Neural cell (in vitro differentiated cells): ENCODE measurements at regions not wholly inside any gene's neighbourhood (a gene's known extent, or its start where the extent isn't known, plus 50 kb on each side); places are given as distances from the start of the nearest gene placed in this dataset.

Experiments
- H2AFZ ChIP-seq: fragments of 200-600, 300-800 bp; sonication (generic), shearing (Covaris generic); 2 replicates; pipeline ENCODE4 v1.6.0; 2014; ENCODE audit warnings: low read depth, mild to moderate bottlenecking, antibody characterized with exemption, low read length, moderate library complexity
- H3F3A ChIP-seq: fragments of 200-600 bp; shearing (Covaris generic); 2 replicates; pipeline ENCODE4 v1.6.1; 2016; ENCODE audit warnings: mild to moderate bottlenecking, moderate library complexity, mixed read lengths, antibody characterized with exemption, low read length; ENCODE audit not compliant: insufficient read depth, poor library complexity, severe bottlenecking
- H3K27ac ChIP-seq: fragments of 200-600, 300-800 bp; sonication (generic), shearing (Covaris generic); 2 replicates; pipeline ENCODE4 v1.5.1; 2014; ENCODE audit warnings: mild to moderate bottlenecking, low read length, moderate library complexity
- H3K27me3 ChIP-seq: fragments of 300-800, 200-600 bp; sonication (generic), shearing (Covaris generic); 2 replicates; pipeline ENCODE4 v1.6.0; 2014; ENCODE audit warnings: mild to moderate bottlenecking, low read depth, low read length, moderate library complexity; ENCODE audit not compliant: insufficient read depth
- H3K36me3 ChIP-seq: fragments of 300-800, 200-600 bp; sonication (generic), shearing (Covaris generic); 2 replicates; pipeline ENCODE4 v1.5.1; 2014; ENCODE audit warnings: mild to moderate bottlenecking, antibody characterized with exemption, low read length, moderate library complexity; ENCODE audit not compliant: insufficient read depth
- H3K4me2 ChIP-seq: fragments of 300-800, 200-600 bp; sonication (generic), shearing (Covaris generic); 2 replicates; pipeline ENCODE4 v1.6.0; 2014; ENCODE audit warnings: mild to moderate bottlenecking, low read length
- H3K4me3 ChIP-seq: fragments of 300-800, 200-600 bp; sonication (generic), shearing (Covaris generic); 2 replicates; pipeline ENCODE4 v1.5.1; 2014; ENCODE audit warnings: mild to moderate bottlenecking, low read length, moderate library complexity
- H3K79me2 ChIP-seq: fragments of 200-600 bp; shearing (Covaris generic); replicated peaks from 2 replicates; pipeline ENCODE4 v1.6.0; 2014; ENCODE audit warnings: mild to moderate bottlenecking, low read length, moderate library complexity; ENCODE audit not compliant: insufficient read depth
- H3K9ac ChIP-seq: fragments of 300-800, 200-600 bp; sonication (generic), shearing (Covaris generic); 2 replicates; pipeline ENCODE4 v1.6.1; 2016; ENCODE audit warnings: mild to moderate bottlenecking, low read length, mixed read lengths
- H3K9me2 ChIP-seq: fragments of 200-600 bp; shearing (Covaris generic); 2 replicates; pipeline ENCODE4 v1.6.1; 2016; ENCODE audit warnings: mild to moderate bottlenecking, low read length, mixed read lengths; ENCODE audit not compliant: insufficient read depth
- H3K9me3 ChIP-seq: fragments of 200-600, 300-800 bp; sonication (generic), shearing (Covaris generic); 2 replicates; pipeline ENCODE4 v1.6.1; 2016; ENCODE audit warnings: mild to moderate bottlenecking, mixed run types, low read length, moderate library complexity, mixed read lengths
- H4K20me1 ChIP-seq: fragments of 200-600 bp; shearing (Covaris generic); 2 replicates; pipeline ENCODE4 v1.6.1; 2016; ENCODE audit warnings: mild to moderate bottlenecking, mixed run types; ENCODE audit not compliant: insufficient read depth
- CTCF ChIP-seq: fragments of 450-650 bp; IDR thresholded peaks from 2 replicates; pipeline ENCODE4 v1.5.1; 2014; ENCODE audit warnings: antibody characterized with exemption, mild to moderate bottlenecking, moderate library complexity; ENCODE audit not compliant: poor library complexity, severe bottlenecking
- EZH2 ChIP-seq: fragments of 200-600, 300-800 bp; shearing (Covaris generic), sonication (generic); IDR thresholded peaks from 2 replicates; pipeline ENCODE4 v1.6.1; 2014; ENCODE audit warnings: antibody characterized with exemption, low read length, borderline replicate concordance, mild to moderate bottlenecking; ENCODE audit not compliant: insufficient read depth, poor library complexity, severe bottlenecking
- POLR2AphosphoS5 ChIP-seq: IDR thresholded peaks from 2 replicates; pipeline ENCODE4 v1.6.1; 2012
- RAD21 ChIP-seq: fragments of 450-650 bp; conservative IDR thresholded peaks from 2 replicates; pipeline ENCODE4 v1.6.1; 2014; ENCODE audit warnings: antibody characterized with exemption, mild to moderate bottlenecking, moderate library complexity
- TAF1 ChIP-seq: IDR thresholded peaks from 2 replicates; pipeline ENCODE4 v1.6.1; 2012; ENCODE audit warnings: low read depth

GRCh38 chr10:4678951-4679671 lies 146.9 kb upstream of the AKR1E2 start:
- no peak overlapping the region for H3K4me3 ChIP-seq
- H3K9ac ChIP-seq = no peak overlapping the region
- no peaks in the 10 kb centered on the region for H3K9me2 ChIP-seq
- H3K4me2 ChIP-seq = no peak overlapping the region
- H3K9me3 ChIP-seq = no peaks in the 10 kb centered on the region
- H2AFZ ChIP-seq = no peak overlapping the region
- no peaks in the 10 kb centered on the region for H3K27me3 ChIP-seq
- H4K20me1 ChIP-seq = no peaks in the 10 kb centered on the region
- H3F3A ChIP-seq = no peaks in the 10 kb centered on the region
- no peak overlapping the region for H3K27ac ChIP-seq
- no peaks in the 10 kb centered on the region for H3K79me2 ChIP-seq
- no peak for TF ChIP-seq EZH2
- TF ChIP-seq TAF1 = no peak
- no peak for TF ChIP-seq POLR2AphosphoS5
- TF ChIP-seq CTCF = no peak
- H3K36me3 ChIP-seq = no peaks in the 10 kb centered on the region

GRCh38 chr10:4678023-4678950 lies 147.7 kb upstream of the AKR1E2 start:
- H3K36me3 ChIP-seq = no peaks in the 10 kb centered on the region
- no peaks in the 10 kb centered on the region for H4K20me1 ChIP-seq
- H2AFZ ChIP-seq = no peak overlapping the region
- no peak overlapping the region for H3K4me3 ChIP-seq
- no peaks in the 10 kb centered on the region for H3K27me3 ChIP-seq
- H3K4me2 ChIP-seq = no peak overlapping the region
- no peaks in the 10 kb centered on the region for H3F3A ChIP-seq
- H3K9ac ChIP-seq = no peak overlapping the region
- no peaks in the 10 kb centered on the region for H3K79me2 ChIP-seq
- TF ChIP-seq RAD21 (no peak), POLR2AphosphoS5 (no peak), TAF1 (no peak), CTCF (no peak)
- H3K9me3 ChIP-seq = no peaks in the 10 kb centered on the region
- no peaks in the 10 kb centered on the region for H3K9me2 ChIP-seq
- H3K27ac ChIP-seq = no peak overlapping the region

- H3K9me3 ChIP-seq = no peaks in the 10 kb centered on the region
- no peaks in the 10 kb centered on the region for H3K9me2 ChIP-seq
- no peak overlapping the region for H3K9ac ChIP-seq
- no peak overlapping the region for H2AFZ ChIP-seq
- no peak overlapping the region for H3K27ac ChIP-seq
- H3F3A ChIP-seq = no peaks in the 10 kb centered on the region
- H4K20me1 ChIP-seq = no peaks in the 10 kb centered on the region
- H3K36me3 ChIP-seq = no peaks in the 10 kb centered on the region
- H3K79me2 ChIP-seq = no peaks in the 10 kb centered on the region
- H3K4me3 ChIP-seq = no peak overlapping the region
- H3K4me2 ChIP-seq = no peak overlapping the region
- no peaks in the 10 kb centered on the region for H3K27me3 ChIP-seq
- TF ChIP-seq CTCF = no peak
Observed at GRCh38 chr10:4677296-4678021, 148.5 kb upstream of the AKR1E2 start.
